ENCODE measurements at regions not wholly inside any gene's neighbourhood (a gene's known extent, or its start where the extent isn't known, plus 50 kb on each side); places are given as distances from the start of the nearest gene placed in this dataset.

GRCh38 chr16:80231121-80231520 is 309.7 kb upstream of the DYNLRB2 start:
- H3K9me3 Mint-ChIP-seq: peaks cover 9 to 13% of the 10 kb centered on the region in 2 experiments
- DNase-seq: no peak
- no peak for TF ChIP-seq CTCF (conservative IDR thresholded peaks at IDR 0.05)

More at GRCh38 chr16:80231121-80231520, 309.7 kb upstream of the DYNLRB2 start:
- Histone ChIP-seq H3K9ac (ENCODE audit: extremely low read depth, insufficient read length, low read length) (no peak overlapping the region), H3T11ph (ENCODE audit: low read length) (no peak overlapping the region), H3K23ac (ENCODE audit: insufficient read length, low read depth, low read length) (no peak overlapping the region), H3K23me2 (ENCODE audit: insufficient read length, low read depth, low read length, poor library complexity, severe bottlenecking) (no peaks in the 10 kb centered on the region), H2BK12ac (ENCODE audit: insufficient read length, low read depth, low read length) (no peak overlapping the region), H3K18ac (ENCODE audit: insufficient read length, low read depth, low read length) (no peak overlapping the region), H2AFZ (ENCODE audit: low read length) (no peak overlapping the region), H3K14ac (ENCODE audit: insufficient read depth, low read length) (no peak overlapping the region), H3K27ac (ENCODE audit: insufficient read length, low read depth, low read length) (no peak overlapping the region), H3K4me1 (ENCODE audit: insufficient read depth, low read length) (no peaks in the 10 kb centered on the region), H3K9me3 (ENCODE audit: control insufficient read depth, low read depth, low read length) (peaks cover 4% of the 10 kb centered on the region), H4K91ac (ENCODE audit: insufficient read length, low read depth, low read length) (no peak overlapping the region), H3K4me2 (ENCODE audit: insufficient read depth, insufficient read length, low read length) (no peak overlapping the region), H2BK120ac (ENCODE audit: low read depth, low read length, poor library complexity, severe bottlenecking) (no peak overlapping the region), H2BK15ac (ENCODE audit: low read depth, low read length) (no peak overlapping the region), H2BK20ac (ENCODE audit: low read depth, low read length, poor library complexity, severe bottlenecking) (no peak overlapping the region), H2AK5ac (ENCODE audit: insufficient read length, low read length) (no peak overlapping the region), H3K79me2 (ENCODE audit: insufficient read depth, low read length) (no peaks in the 10 kb centered on the region), H3K27me3 (ENCODE audit: insufficient read depth, low read length) (no peaks in the 10 kb centered on the region), H4K8ac (replicated peaks; ENCODE audit: insufficient read length, low read depth, low read length) (no peak overlapping the region), H3K56ac (ENCODE audit: insufficient read length, low read depth, low read length) (no peak overlapping the region), H4K20me1 (ENCODE audit: control insufficient read depth, insufficient read depth, insufficient read length) (no peaks in the 10 kb centered on the region), H3K79me1 (ENCODE audit: insufficient read depth, low read depth, low read length, poor library complexity, severe bottlenecking) (no peaks in the 10 kb centered on the region), H4K5ac (ENCODE audit: insufficient read length, low read depth, low read length) (no peak overlapping the region), H3K4ac (ENCODE audit: low read depth, low read length) (no peak overlapping the region), H2BK5ac (ENCODE audit: insufficient read length, low read length) (no peak overlapping the region)
- peaks cover 2% of the 10 kb centered on the region for H3K27me3 Mint-ChIP-seq (ENCODE audit: low read depth)
- H3K4me1 Mint-ChIP-seq: no peaks in the 10 kb centered on the region; a peak in 1 of 4 replicates
- no peak overlapping the region for H3K4me3 Mint-ChIP-seq
- 0 out of 7 replicates have a peak overlapping the region, but pooled peaks of 1 of the 3 experiments have one; percentile 42 for H3K27ac Mint-ChIP-seq
- H3K36me3 Mint-ChIP-seq (ENCODE audit: insufficient read depth in 1 of 3, low read depth in 3 of 3): no peaks in the 10 kb centered on the region; a peak in 2 of 7 replicates

Measured in H9 (cell line).